ENCODE measurements at regions not wholly inside any gene's neighbourhood (a gene's known extent, or its start where the extent isn't known, plus 50 kb on each side); places are given as distances from the start of the nearest gene placed in this dataset.

GRCh38 chr3:107973961-107974360 is 116.9 kb downstream of the CD47 start:
- intact Hi-C loops (cut with DNase I), result no loop called here
- ATAC-seq (ENCODE audit: poor library complexity) (no peak), DNase-seq (no peak)

GRCh38 chr3:107973152-107973551 is 117.7 kb downstream of the CD47 start:
- intact Hi-C loops (cut with DNase I), result no loop called here
- DNase-seq (no peak), ATAC-seq (ENCODE audit: poor library complexity) (no peak)

GRCh38 chr3:107970993-107971580 is 119.7 kb downstream of the CD47 start:
- DNase-seq (no peak), ATAC-seq (ENCODE audit: poor library complexity) (no peak)
- intact Hi-C loops (cut with DNase I), result no loop called here

GRCh38 chr3:107969994-107970819 is 120.6 kb downstream of the CD47 start:
- no peak for DNase-seq
- intact Hi-C loops (cut with DNase I), result no loop called here
- ATAC-seq (ENCODE audit: poor library complexity), result peak; percentile 53

GRCh38 chr3:107969525-107969924 is 121.3 kb downstream of the CD47 start:
- no peak for DNase-seq
- no peak for ATAC-seq (ENCODE audit: poor library complexity)
- intact Hi-C loops (cut with DNase I), result no loop called here

- intact Hi-C loops (cut with DNase I), result no loop called here
- ATAC-seq (ENCODE audit: poor library complexity) (no peak), DNase-seq (no peak)
These were observed 124.6 kb downstream of the CD47 start for GRCh38 chr3:107966276-107966675.

GRCh38 chr3:107965136-107965655 is 125.6 kb downstream of the CD47 start:
- ATAC-seq (ENCODE audit: poor library complexity) (no peak), DNase-seq (no peak)
- intact Hi-C loops (cut with DNase I), result no loop called here

- intact Hi-C loops (cut with DNase I), result no loop called here
- ATAC-seq (ENCODE audit: poor library complexity) (no peak), DNase-seq (no peak)
These were observed 127.2 kb downstream of the CD47 start for GRCh38 chr3:107963581-107963980.

GRCh38 chr3:107962946-107963345 is 127.9 kb downstream of the CD47 start:
- ATAC-seq (ENCODE audit: poor library complexity) (no peak), DNase-seq (no peak)
- intact Hi-C loops (cut with DNase I), result no loop called here

- ATAC-seq (ENCODE audit: poor library complexity), result no peak
- intact Hi-C loops (cut with DNase I), result no loop called here
These were observed 128.8 kb downstream of the CD47 start for GRCh38 chr3:107962037-107962436.

GRCh38 chr3:107959550-107960154 is 131.2 kb downstream of the CD47 start:
- ATAC-seq (ENCODE audit: poor library complexity) (no peak), DNase-seq (no peak)
- intact Hi-C loops (cut with DNase I), result no loop called here

More at GRCh38 chr3:107962037-107962436, 128.8 kb downstream of the CD47 start:
- no peak for DNase-seq

- intact Hi-C loops (cut with DNase I), result no loop called here
- ATAC-seq (ENCODE audit: poor library complexity) (no peak), DNase-seq (no peak)
These were observed 132.7 kb downstream of the CD47 start for GRCh38 chr3:107958146-107958545.

- intact Hi-C loops (cut with DNase I), result no loop called here
- peak; percentile 84 for DNase-seq
- ATAC-seq (ENCODE audit: poor library complexity), result peak; percentile 95
These were observed 133.6 kb downstream of the CD47 start for GRCh38 chr3:107956991-107957900.

- intact Hi-C loops (cut with DNase I), result no loop called here
- DNase-seq (no peak), ATAC-seq (ENCODE audit: poor library complexity) (no peak)
These were observed 136.0 kb downstream of the CD47 start for GRCh38 chr3:107954845-107955244.

- DNase-seq (no peak), ATAC-seq (ENCODE audit: poor library complexity) (no peak)
- intact Hi-C loops (cut with DNase I), result no loop called here
These were observed 137.1 kb downstream of the CD47 start for GRCh38 chr3:107953722-107954121.

- ATAC-seq (ENCODE audit: poor library complexity) (no peak), DNase-seq (no peak)
- intact Hi-C loops (cut with DNase I), result no loop called here
These were observed 139.7 kb downstream of the CD47 start for GRCh38 chr3:107951126-107951525.

GRCh38 chr3:107950417-107950816 is 140.4 kb downstream of the CD47 start:
- intact Hi-C loops (cut with DNase I), result no loop called here
- DNase-seq, result no peak
- ATAC-seq (ENCODE audit: poor library complexity), result no peak

GRCh38 chr3:107949394-107949970 is 141.3 kb downstream of the CD47 start:
- ATAC-seq (ENCODE audit: poor library complexity) (no peak), DNase-seq (no peak)
- intact Hi-C loops (cut with DNase I), result no loop called here

Measured in Right ventricle myocardium superior (tissue), 1 donor.